Muscle of back (tissue), 3 donors: ENCODE measurements at regions not wholly inside any gene's neighbourhood (a gene's known extent, or its start where the extent isn't known, plus 50 kb on each side); places are given as distances from the start of the nearest gene placed in this dataset.
"Not testable (repeated sequence)": the region's sequence is repeated elsewhere in the genome, so short reads cannot be mapped to it uniquely, and the experiment has no call there.

Source experiments
- DNase-seq, 3 donors: peaks; one replicate each; pipeline versions ENCODE4 v3.0.0 to v3.0.0-alpha.2; 2013

GRCh38 chr1:58932859-58933598, 149.2 kb upstream of the JUN start:
- no peak for DNase-seq

DNA sequence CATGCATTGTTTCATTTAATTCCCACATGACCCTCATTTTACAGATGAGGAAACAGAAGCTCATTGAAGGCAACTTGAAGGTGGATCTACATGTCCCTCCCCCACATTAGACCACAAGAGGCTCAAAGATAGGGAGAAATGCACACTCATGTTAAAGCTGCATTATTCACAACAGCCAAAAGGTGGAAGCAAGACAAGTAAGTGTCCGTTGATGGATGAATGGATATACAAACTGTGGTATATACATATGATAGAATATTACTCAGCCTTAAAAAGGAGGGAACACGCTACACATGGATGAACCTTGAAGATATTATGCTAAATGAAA, 149.7 kb upstream of the JUN start:
- no peak for DNase-seq

DNA sequence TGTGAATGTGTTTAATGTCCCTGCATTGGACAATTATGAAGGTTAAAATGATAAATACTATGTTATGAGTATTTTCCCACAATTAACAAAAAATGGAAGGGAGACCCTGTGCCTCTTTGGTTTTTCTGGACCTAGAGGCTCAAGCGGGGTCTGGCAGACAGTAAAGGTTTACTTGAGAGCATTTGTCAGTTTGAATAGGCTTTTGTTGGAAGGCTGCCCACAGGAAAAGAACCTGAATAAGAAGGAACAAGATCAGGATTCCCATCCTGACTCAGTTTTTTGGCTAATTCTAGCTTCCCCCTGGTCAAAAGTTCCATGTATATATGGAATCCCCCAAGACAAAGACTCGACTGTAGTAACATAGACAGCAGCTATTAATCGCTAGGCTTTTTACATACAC, 150.9 kb upstream of the JUN start:
- no peak for DNase-seq

DNA sequence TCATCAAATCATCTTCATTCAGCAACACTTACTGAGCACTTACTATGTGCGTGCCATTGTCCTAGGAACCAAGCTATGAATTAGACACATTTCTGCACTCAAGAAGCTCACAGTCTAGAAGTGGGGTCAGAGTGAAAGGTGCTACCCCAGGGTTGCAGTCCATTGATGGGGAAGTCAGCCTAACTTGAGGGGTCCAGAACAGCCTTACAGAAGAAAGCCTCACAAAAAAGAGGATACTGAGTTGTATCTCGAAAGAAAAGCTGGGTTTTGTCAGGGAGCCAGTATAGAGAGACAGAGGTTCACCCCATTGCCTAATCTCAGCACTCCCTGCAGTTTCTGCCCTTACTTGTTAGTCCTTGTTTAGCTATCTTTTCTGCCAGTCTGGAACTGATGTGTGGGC, 153.1 kb upstream of the JUN start:
- no peak for DNase-seq

DNA sequence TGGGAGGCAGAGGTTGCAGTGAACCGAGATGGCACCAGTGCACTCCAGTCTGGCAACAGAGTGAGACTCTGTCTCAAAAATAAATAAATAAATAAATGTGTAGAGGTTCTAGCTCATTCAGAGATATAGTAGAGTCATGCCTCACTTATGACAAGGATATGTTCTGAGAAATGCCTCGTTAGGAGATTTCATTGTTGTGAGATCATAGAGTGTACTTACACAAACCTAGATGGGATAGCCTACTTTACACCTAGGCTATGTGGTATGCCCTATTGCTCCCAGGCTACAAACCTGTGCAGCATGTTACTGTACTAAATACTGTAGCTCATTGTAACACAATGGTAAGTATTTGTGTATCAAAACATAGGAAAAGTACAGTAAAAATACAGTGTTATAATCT, 155.3 kb upstream of the JUN start:
- DNase-seq = no peak

- DNase-seq = no peak
These were observed 156.0 kb upstream of the JUN start for GRCh38 chr1:58939666-58940370.

DNA sequence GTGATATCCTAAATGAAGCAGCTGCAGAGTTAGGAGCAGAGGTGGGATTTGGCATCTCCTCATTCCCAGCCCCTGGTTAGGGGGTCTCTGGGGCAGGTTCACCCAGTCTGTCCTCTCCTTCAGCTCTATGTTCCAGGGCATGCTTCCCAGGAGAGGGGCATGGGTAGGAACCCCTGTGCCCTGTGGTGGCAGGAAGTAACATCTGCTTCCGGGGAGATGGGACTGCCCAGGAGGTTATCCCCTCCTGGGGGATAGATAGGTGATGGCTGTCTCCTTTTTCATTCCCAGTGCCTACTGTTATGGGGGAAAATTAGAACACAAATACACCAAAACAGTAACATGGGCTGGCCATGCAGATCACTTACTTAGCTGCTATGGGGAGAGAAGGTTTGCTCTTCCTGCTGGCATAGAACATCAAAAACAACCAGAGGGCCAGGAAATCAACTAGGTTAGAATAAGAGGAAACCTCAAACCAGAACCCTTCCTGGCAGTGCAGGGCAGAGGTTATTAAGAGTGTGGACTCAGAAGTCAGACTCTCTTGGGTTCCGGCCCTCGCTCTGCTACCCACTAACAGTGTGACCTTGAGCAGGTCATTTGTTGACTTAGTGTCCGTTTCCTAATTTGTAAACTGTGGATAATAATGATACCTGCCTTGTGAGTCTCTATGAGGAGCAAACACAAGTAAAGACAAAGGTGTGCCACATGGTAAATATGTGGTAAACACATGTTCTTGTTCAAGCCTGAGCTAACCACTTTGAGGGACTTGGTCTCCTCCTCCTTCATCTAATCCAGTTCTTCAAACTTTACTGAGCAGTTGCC, 157.8 kb upstream of the JUN start:
- DNase-seq = no peak

GRCh38 chr1:58942759-58943191, 158.9 kb upstream of the JUN start:
- no peak for DNase-seq

DNA sequence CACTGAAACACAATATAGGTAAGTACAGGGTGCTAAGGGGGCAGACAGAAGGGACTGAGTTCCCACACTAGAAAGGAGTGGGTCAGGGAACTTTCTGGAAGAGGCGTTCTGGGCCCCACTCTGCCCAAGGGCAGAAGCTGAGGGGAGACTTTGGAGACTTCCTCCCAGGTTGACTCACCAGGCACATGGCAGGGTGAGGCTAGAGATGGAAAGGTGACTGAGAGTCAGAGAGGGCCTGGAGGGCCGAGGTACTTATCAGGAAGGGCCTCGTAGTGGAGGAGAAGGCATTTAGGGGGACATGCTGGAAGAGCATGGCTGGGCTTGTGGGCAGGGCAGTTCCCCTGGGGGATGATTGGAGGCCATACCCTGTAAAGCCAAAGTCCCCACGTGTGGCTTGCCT, 159.9 kb upstream of the JUN start:
- DNase-seq = no peak

DNA sequence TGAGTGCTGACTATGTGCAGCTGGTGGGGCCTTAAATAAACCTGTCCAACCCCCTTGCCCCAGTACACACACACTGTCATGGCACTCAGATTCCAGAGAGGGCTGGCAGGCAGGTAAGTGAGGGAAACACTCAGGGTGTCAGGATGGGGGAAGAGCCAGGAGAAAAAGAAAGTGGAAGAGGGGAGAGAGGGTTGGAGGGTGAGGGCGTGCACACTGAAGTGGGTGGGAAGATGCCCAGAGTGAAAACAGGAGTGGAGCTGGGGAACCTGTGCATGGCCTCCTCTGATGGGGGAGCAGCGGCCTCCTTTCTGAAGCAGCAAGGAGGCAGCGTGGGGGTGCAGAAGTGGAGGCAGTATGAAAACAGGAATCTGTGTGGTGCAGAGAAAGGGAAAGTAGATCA, 160.6 kb upstream of the JUN start:
- DNase-seq = no peak

GRCh38 chr1:58946390-58946789, 162.5 kb upstream of the JUN start:
- DNase-seq = no peak

GRCh38 chr1:58948671-58949070, 164.8 kb upstream of the JUN start:
- no peak for DNase-seq

- no peak for DNase-seq
These were observed 165.8 kb upstream of the JUN start for GRCh38 chr1:58949551-58950220.

GRCh38 chr1:58950897-58951296, 167.1 kb upstream of the JUN start:
- no peak for DNase-seq

- DNase-seq = not testable (repeated sequence)
These were observed 170.1 kb upstream of the JUN start for GRCh38 chr1:58953951-58954350.

DNA sequence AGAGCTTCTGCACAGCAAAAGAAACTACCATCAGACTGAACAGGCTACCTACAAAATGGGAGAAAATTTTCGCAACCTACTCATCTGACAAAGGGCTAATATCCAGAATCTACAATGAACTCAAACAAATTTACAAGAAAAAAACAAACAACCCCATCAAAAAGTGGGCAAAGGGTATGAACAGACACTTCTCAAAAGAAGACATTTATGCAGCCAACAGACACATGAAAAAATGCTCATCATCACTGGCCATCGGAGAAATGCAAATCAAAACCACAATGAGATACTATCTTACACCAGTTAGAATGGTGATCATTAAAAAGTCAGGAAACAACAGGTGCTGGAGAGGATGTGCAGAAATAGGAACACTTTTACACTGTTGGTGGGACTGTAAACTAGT, 179.4 kb upstream of the JUN start:
- DNase-seq = not testable (repeated sequence)

- no peak for DNase-seq
These were observed 180.6 kb upstream of the JUN start for GRCh38 chr1:58964428-58964827.

DNA sequence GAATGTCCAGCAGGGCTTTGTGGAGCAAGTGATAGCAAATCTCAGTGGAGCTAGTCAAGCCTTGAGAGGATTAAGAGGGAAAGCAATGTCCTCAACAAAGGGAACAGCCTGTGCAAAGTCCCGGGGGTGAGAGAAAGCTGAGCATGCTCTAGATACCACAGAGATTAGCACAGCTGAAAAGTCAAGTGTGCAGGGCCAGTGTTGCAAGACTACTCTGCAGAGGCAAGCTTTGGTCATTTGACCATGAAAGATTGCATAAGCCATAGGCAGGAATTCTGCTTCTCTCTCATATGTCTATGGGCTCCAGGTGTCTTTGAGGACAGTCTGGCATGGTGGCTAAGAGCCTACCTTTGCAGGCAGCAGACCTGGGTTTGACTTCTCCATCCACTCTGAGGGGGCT, 181.0 kb upstream of the JUN start:
- DNase-seq = no peak

DNA sequence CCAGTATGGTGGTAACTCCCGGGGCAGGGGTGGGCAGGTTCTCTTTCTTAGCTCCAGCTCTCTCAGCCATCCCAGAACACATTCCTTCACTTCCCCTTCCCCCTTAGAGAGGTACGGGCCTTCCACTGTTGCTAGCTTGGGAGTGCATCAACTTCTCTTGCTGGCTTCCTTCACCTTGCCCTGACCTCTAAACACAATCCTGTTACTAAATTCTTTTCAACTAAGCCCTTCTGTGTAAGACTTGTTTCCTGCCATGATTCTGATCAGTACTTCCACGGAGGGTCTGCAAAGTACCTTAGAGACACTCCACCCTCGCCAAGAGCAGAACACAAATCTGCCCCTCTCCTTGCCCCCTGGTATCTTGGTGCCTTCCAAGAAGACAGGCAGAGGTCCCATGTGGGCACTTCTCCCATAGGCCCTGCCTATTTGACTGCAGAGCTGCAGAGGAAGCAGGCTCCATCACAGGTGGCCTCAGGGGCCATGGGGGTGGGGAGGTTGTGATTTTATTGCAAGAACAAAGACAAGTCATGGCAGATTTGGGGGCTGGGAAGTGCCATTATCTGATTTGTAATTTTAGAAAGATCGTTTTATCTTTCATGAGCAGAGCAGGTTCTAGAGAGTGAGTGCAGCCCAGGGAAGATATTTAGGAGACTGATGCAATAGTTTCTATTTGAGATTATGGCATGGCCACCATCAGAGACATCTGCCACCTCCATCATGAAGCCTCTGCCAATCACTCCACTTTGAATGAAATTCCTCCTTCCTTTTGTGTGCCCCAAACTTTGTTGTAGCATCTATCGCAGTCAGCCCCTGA, 182.5 kb upstream of the JUN start:
- DNase-seq = no peak

GRCh38 chr1:58966917-58967740, 183.3 kb upstream of the JUN start:
- no peak for DNase-seq
